Activated CD8-positive, alpha-beta memory T cell treated with anti-CD3 and anti-CD28 coated beads for 48 hours (primary cell): ENCODE measurements at regions not wholly inside any gene's neighbourhood (a gene's known extent, or its start where the extent isn't known, plus 50 kb on each side); places are given as distances from the start of the nearest gene placed in this dataset.
"Not testable (repeated sequence)": the region's sequence is repeated elsewhere in the genome, so short reads cannot be mapped to it uniquely, and the experiment has no call there.

Experiments used
- DNase-seq, 3 experiments: peaks; one replicate each; pipeline ENCODE4 v3.0.0-alpha.2; 2020; ENCODE audit warnings: low read depth in 2 of 3, low spot score in 2 of 3

GRCh38 chr10:130921461-130921860, 390.1 kb downstream of the TCERG1L start:
- DNase-seq: no peak

DNA sequence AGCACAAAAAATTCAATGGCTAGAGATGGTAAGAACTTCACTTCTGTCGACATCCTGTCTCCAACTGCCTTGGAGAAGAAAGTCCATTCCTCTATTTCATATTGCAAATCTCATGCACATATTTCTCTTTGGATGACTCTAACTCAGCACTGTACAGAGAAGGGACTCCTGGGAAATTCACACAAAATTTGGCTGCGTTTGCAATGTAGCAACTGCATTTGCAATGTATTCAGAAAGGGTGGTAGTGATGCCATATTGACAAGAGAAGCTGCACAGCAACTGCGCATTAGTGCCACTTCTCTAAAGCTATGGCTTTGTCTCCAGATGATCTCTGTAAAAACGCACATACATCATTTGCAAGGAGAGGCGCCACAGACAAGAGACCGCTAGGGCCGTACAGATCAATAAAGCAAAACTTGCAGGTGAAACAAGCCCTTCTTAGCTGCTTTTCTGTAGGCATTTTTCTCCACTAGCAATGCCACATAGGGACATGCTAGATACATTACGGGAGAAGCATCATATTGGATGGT, 389.5 kb downstream of the TCERG1L start:
- no peak for DNase-seq

DNA sequence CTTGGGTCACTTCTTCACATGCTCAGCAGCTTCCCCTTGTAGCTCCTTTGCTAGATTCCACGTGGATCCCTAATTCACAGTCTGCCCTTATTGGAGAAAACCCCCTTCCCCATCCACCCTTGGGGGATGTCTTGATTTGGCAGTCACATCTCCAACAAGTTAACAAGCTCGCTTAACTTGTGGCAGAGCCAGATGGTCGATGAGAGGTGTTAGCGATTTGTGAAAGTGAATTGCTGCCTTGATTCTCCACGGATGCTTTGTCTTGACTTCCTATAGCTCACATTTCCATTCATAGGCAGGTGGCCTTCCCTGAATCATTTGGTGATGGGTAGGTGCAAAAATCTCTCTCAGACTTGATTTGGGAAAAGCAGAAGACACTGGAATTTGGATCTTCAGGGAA, 387.9 kb downstream of the TCERG1L start:
- DNase-seq: no peak

DNA sequence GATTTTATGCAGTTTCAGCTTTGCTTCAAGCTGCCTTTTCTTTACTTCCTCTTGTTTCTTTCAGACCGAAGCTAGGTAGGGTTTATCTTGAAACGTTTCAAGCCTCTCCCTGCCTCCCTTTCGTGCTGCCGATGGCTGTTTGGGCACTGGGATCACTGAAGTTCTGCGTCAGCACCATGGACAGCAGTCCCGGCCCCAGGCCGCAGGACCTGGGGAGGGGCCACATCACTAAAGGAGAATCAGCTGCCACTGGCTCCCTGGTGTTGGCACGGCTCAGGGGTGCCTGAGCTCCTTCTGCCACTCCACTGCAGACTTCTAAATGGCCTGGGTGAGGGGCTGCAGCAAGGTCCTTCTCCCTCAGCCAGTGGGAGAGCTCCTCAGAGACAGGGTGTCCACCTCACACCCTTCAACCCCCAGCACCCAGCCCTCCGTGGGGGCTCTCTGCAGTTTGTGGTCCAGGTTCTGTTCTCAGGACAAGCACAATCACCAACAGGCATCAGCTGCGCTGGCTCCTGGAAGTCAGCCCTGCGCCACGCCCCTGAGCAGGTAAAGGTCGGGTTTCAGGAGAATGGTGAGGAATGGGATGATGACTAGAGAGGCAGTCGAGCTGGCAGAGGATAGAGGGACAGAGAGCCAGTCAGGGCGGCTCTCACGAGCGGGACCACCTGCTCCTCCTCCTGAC, 387.2 kb downstream of the TCERG1L start:
- DNase-seq: no peak

GRCh38 chr10:130926442-130926841, 385.1 kb downstream of the TCERG1L start:
- no peak for DNase-seq

DNA sequence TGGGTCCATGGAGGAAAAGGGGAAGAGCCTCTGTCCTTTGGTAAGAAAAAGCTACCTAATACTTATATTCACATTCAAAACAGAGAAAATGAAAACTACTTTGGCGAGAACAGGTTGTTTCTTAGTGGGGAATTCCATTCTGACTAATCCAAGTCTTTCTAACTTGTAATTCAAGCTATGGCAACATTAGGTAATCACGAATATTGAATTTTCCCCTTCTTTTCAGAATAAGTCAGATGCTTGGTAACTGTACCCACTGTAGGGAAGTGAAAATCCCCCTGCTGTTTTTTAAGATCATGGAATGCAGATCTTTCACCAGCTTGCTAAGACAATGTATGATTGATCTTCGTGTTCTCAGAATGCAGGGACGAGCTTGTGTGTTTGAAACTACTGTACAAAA, 384.4 kb downstream of the TCERG1L start:
- DNase-seq: no peak

DNA sequence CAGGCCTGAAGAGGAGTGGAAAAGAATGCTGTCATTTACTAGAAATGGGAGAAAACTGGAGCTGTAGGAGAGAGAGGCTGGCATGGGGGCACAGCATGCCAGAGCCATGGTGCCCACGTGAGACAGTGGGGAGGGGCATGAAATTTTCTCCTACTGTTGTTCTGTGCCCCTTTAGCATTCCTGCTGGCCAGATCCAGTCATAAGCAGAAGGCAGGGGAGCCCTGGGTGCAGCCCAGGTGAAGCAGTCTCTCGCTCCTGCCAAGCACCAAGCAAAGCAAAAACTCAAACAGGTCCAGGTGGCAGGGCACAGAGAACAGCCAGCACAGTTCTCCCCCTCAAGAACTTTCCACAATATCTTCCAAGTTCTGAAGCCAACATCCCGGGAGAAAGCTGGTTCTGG, 383.2 kb downstream of the TCERG1L start:
- DNase-seq: no peak

- DNase-seq: no peak
Observed at GRCh38 chr10:130929422-130930325, 381.8 kb downstream of the TCERG1L start.

DNA sequence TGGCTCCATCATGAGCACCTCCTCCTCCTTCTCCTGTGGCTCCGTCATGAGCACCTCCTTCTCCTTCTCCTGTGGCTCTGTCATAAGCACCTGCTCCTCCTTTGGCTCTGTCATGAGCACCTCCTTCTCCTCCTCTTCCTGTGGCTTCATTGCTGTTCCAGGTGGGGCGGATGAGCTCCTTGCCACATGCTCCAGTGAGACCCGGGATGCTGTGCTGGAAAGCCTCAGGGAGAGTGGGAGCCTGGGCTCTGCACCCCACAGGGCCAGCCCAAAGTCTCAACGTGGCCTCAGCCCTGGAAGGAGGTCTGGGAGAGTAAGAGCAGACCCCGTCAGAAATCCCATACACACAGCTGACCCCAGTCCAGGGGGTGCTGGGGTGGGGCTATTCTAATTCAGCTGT, 380.7 kb downstream of the TCERG1L start:
- no peak for DNase-seq

DNA sequence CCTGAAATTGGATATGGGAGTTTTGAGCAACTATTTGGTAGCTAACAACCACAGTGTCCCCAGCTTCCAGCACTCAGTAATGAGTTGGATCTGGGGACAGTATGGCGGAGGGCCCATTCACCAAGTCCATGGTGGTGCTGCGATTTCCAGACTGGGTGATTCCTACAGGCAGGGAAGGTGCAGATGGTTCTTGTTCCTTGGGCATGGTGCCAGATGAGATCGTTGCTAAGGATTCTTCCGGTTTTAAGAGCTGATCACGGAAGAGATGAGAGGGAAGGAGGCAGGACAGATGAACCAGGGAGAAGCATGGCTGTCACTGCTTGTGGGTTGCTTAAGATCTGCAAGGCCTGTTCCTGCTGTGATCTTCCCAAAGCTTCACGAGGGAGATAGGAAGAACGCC, 380.3 kb downstream of the TCERG1L start:
- DNase-seq: no peak

GRCh38 chr10:130932326-130933007, 379.1 kb downstream of the TCERG1L start:
- no peak for DNase-seq

GRCh38 chr10:130933008-130933390, 378.5 kb downstream of the TCERG1L start:
- DNase-seq: no peak

- no peak for DNase-seq
Observed at GRCh38 chr10:130934293-130935127, 377.0 kb downstream of the TCERG1L start.

DNA sequence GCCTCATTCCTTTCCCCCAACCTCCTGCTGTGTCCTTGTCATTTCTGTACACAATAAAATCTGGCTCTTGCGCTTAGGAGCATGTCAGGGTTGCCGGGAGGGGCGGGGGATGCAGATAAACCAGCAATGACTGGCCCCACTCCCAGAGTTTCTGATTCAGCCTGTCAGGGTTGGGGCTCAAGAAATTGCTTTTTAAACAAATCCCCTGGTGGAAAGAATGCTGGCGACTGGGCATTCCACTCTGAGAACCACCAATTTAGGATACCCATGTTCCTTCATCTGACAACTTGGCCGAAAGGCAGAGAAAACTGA, 376.4 kb downstream of the TCERG1L start:
- DNase-seq: no peak

DNA sequence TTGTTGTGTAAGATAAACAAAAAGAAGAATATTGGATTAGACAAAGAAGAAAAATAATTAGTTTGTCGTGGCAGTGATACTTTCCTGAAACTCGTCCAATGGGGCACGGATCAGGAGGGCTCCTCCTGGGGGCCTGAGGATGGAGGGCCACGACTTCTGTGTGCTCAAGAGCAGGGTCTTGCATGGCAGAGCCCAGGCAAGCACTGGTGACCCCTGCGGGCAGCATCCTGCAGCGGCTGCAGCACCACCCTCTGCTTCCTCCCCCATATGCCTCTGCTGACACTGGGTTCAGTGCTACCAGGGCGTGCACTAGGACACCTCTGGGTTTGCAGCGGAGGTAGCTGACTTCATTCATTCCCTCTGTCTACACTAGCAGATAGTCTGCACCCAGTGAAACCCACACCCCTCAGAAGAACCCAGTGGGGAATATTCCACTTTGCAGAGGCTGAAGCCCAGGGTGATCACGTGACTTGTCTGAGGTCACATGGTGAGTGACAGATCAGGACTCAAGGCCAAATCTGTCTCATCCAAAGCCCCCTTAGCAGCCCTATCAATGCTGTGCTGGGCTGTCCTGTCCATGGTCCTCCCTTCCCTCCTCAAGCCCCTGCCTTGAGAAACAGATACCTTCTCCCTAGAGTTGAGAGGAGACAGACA, 375.5 kb downstream of the TCERG1L start:
- DNase-seq: no peak

DNA sequence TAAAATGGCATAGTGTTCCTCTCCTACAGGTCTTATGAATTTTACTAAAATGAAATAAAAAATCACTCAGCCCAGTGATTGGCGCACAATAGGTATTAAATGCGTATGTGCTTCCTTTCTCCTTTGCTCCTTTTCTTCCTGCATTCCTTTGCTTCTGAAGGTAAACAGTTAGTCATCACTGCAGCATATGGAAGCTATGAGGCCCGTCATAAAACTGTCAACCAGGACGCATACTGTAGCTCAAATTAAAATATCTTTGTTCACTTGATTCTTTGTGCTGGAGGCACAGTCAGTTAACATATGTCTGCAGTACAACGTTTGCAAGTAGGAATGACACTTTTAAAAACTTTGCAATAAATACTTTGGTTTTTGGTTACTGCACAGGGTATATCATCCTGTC, 374.7 kb downstream of the TCERG1L start:
- no peak for DNase-seq

DNA sequence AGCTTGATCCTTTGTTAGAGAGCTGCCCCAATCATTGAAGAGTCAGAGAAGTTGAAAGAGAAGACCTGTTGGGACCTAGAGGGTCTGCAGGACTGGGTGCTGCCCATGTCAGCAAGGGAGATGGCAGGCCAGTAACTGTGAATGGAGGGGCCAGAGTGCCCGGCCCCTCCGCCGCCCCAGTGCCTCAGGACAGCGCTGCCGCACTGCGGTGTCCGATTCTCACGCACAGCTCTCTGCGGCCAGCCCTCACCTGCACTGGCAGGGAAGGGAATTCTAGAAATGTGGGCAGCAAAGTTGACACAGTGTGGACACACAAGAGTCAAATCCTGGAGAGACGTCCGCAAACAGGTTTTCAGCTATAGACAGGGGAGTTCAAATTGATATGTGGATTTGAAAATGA, 373.5 kb downstream of the TCERG1L start:
- DNase-seq: no peak

- not testable (repeated sequence) for DNase-seq
Observed at GRCh38 chr10:130938891-130939290, 372.6 kb downstream of the TCERG1L start.

GRCh38 chr10:130941886-130942285, 369.6 kb downstream of the TCERG1L start:
- no peak for DNase-seq

DNA sequence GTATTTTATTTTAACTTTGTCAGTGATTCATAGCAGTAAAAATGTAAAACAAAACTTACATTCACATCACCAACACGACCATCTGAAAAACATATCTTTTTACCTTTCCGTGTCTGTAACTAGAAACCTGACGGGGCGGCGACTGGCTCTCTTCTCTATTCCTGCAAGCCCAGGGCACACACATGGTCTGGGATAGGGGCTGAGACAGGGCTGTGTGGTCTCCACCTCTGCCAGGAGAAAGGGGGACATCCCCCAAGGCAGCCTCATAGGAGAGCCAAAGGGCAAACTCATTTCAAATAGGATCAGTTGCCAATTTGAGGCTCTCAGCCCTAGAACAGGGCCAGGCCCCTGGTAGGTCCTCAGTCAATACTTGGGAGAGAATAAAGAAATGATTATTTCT, 359.4 kb downstream of the TCERG1L start:
- DNase-seq: no peak
